Stimulated activated CD8-positive, alpha-beta memory T cell treated with anti-CD3 and anti-CD28 coated beads, Interleukin-7, amount 100 ng/mL, for 4 hours (primary cell): ENCODE measurements at regions not wholly inside any gene's neighbourhood (a gene's known extent, or its start where the extent isn't known, plus 50 kb on each side); places are given as distances from the start of the nearest gene placed in this dataset.
"Not testable (repeated sequence)": the region's sequence is repeated elsewhere in the genome, so short reads cannot be mapped to it uniquely, and the experiment has no call there.

Experiments used
- DNase-seq, 2 donors: peaks; one replicate each; pipeline ENCODE4 v3.0.0-alpha.2; 2020; ENCODE audit warnings: low read depth in 2 of 2

DNA sequence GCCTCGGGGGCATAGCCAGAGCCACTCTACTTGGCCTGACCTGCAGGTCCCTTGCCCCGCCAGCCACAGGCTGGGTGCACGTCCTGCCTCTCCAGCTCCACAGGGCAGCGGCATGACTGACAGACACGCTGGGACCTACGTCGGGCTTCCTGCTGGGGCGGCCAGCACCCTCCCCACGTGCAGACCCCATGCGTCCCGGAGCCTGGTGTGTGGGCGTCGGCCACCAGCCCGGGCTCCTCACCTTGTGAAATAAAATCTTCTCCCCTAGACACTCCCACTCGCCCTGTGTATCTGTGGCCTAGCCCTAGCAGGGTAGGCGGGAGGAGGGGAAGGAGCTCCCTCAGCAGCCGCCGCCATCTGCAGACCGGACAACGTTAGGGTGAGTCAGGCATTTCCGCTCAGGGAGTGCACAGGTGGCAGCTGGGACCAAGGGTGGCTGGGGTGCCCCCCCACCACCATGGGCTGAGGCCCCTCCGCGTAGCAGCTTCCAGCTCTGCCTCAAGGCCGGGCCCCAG is 119.5 kb downstream of the IGLL1 start:
- not testable (repeated sequence) for DNase-seq

GRCh38 chr22:23459645-23460516 is 120.2 kb downstream of the IGLL1 start:
- not testable (repeated sequence) for DNase-seq

GRCh38 chr22:23458663-23459541 is 121.2 kb downstream of the IGLL1 start:
- DNase-seq = no peak

DNA sequence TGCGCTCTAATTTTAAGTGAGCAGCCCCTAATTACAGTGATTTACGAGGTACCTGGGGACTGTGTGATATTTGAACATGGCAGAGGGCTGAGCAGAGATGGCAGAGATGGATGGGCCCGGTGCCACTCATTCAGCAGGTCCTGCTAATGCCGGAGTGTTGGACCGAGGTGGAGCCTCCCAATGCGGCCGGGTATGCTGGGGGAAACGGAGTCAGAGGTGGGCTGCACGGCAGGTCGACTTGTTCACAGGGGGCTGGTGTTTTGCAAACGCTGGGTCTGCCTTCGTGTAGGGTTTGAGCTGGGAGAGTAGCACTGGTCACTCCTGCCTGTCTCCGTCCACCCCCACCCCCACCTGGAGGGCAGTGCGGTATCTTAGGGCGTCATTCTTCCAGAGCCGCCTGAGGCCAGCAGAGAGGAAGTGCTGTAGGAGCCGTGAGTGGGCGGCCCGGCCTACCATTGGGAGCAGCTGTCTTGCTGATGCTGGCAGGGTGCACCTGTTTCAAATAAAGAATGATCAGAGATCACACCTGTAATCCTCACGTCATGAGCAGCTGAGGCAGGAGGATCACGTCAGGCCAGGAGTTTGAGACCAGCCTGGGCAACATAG is 122.6 kb downstream of the IGLL1 start:
- no peak for DNase-seq

- DNase-seq = not testable (repeated sequence)
Measured at GRCh38 chr22:23456666-23457379, 123.3 kb downstream of the IGLL1 start.

DNA sequence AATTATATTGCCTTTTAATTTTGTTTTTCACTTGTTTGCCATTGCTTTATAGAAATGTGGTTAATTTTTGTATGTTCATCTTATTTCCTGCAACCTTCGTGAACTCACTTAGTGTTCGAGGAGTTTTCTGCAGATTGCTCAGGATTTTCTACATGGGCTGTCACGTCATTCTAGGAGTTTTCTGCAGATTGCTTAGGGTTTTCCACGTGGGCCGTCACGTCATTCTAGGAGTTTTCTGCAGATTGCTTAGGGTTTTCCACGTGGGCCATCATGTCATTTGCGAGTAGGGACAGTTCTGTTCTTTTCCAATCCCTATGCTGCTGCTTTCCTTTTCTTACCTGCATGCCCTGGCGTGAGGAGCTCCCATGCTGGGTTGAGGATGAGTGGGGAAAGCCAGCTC is 125.7 kb downstream of the IGLL1 start:
- DNase-seq = not testable (repeated sequence)

- no peak for DNase-seq
Measured at GRCh38 chr22:23453277-23453676, 126.8 kb downstream of the IGLL1 start.

- DNase-seq = no peak
Measured at GRCh38 chr22:23452231-23453010, 127.7 kb downstream of the IGLL1 start.

- DNase-seq = not testable (repeated sequence)
Measured at GRCh38 chr22:23451452-23452230, 128.4 kb downstream of the IGLL1 start.

GRCh38 chr22:23450821-23451220 is 129.3 kb downstream of the IGLL1 start:
- DNase-seq = not testable (repeated sequence)

- DNase-seq = no peak
Measured at GRCh38 chr22:23450434-23450795, 129.7 kb downstream of the IGLL1 start.

DNA sequence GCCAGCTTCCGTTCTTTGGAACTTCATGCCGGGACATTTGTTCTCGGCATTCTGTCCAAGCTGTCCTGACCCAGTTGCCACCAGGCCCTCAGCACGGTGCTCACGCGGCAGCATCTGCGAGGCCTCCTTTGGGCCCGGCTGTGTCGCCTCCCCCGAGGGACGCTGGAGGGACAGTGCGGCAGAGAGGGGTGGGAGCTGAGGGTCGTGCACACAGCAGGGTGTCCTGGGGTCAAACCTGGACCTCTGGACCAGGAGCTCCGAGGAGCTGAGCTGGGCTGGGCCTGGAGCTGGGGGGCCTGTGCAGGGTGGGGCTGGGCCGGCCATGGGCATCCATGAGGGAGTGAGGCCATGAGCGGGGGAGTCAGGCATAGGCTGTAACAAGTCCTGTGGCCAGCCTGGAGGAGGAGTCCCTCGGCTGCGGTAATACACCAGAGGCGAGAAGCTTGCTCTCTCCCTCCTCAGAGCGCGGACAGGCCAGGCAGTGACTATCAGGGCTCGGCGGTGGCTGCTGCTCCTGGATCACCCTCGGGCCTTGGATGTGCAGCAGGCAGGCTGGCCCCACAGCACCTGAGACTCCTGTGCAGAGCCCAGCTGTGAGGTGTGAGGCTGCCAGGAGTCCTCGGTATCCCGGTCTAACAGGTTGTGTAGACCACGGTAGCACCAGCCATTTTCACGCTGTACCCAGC is 130.2 kb downstream of the IGLL1 start:
- not testable (repeated sequence) for DNase-seq

DNA sequence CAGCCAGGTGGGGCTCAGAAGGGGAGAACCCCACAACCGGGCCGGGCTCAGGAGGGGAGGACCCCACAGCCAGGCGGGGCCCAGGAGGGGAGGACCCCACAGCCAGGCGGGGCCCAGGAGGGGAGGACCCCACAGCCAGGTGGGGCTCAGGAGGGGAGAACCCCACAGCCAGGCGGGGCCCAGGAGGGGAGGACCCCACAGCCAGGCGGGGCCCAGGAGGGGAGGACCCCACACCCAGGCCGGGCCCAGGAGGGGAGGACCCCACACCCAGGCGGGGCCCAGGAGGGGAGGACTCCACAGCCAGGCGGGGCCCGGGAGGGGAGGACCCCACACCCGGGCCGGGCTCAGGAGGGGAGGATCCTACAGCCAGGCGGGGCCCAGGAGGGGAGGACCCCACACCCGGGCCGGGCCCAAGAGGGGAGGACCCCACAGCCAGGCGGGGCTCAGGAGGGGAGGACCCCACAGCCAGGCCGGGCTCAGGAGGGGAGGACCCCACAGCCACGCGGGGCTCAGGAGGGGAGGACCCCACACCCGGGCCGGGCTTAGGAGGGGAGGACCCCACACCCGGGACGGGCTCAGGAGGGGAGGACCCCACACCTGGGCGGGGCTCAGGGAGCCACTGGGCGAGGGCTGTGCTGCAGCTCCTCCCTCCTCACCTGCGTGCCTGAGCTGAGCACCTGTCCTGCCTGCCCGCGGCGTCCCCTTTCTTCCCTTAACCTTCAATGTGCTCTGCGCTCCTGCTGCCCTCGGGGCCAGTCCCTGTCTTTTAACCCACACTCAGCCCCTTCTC is 131.4 kb downstream of the IGLL1 start:
- DNase-seq = not testable (repeated sequence)

DNA sequence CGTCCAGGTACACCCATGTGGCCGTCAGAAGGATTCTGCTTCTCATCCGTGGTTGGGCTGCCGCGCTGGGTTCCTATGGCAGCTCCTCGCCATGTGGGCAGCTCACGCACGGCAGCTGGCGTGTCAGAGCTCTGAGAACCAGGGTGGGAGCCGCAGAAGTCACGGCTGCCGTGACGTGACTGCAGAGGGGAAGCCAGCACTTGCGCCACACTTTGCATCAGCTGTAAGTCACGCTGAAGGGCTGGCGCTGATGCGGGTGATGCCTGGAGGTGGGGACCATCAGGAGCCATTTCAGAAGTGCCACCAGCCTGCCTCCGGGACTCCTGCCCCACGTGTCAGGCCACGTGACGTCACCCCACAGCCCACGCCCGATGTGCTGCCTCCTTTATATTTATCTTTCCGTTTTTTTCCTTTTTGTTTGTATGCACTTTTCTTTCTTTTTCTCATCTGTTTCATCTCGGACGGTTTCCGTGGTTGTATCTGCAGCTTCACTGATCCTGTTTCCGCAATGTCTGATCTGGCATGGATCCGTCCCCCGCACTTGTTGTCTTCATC is 133.2 kb downstream of the IGLL1 start:
- no peak for DNase-seq

DNA sequence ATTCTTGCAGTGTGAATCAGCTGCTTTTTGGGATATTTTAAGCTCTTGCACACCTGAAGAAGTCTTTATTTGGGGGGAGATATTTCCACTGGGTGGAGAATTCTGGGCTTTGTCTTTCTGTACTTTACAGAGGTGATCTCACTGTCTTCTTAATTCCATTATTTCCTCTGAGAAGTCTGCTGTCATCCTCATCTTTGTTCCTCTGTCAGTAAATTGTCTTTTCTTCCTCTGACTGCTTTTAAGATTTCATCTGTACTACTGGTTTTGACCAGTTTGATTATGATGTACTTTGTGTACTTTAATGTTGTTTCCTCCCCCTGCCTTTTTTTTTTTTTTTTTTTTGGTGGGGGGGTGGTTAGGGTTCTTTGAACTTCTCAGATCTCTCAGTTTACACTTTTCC is 133.9 kb downstream of the IGLL1 start:
- not testable (repeated sequence) for DNase-seq

- DNase-seq = not testable (repeated sequence)
Measured at GRCh38 chr22:23443905-23444304, 136.2 kb downstream of the IGLL1 start.

DNA sequence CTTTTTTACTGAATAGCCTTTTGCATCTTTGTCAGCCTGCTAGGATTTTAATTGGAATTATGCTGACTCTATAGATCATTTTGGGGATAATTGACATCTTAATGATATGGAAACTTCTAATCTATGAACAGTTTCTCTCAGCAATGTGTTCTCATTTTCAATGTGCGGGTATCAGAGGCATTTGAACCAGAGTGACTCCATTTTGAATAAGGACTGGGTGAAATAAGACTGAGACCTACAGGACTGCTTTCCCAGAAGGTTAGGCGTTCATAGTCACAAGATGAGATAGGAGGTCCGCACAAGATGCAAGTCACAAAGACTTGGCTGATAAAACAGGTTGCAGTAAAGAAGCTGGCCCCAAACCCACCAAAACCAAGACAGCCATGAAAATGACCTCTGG is 140.5 kb downstream of the IGLL1 start:
- not testable (repeated sequence) for DNase-seq

- no peak for DNase-seq
Measured at GRCh38 chr22:23438216-23438615, 141.9 kb downstream of the IGLL1 start.
